T-helper 2 cell (primary cell): ENCODE measurements at regions not wholly inside any gene's neighbourhood (a gene's known extent, or its start where the extent isn't known, plus 50 kb on each side); places are given as distances from the start of the nearest gene placed in this dataset.

Experiments
- DNase-seq, 5 experiments: peaks; one replicate each; pipeline versions ENCODE4 v3.0.0 to v3.0.0-alpha.2; 2012 to 2022

DNA sequence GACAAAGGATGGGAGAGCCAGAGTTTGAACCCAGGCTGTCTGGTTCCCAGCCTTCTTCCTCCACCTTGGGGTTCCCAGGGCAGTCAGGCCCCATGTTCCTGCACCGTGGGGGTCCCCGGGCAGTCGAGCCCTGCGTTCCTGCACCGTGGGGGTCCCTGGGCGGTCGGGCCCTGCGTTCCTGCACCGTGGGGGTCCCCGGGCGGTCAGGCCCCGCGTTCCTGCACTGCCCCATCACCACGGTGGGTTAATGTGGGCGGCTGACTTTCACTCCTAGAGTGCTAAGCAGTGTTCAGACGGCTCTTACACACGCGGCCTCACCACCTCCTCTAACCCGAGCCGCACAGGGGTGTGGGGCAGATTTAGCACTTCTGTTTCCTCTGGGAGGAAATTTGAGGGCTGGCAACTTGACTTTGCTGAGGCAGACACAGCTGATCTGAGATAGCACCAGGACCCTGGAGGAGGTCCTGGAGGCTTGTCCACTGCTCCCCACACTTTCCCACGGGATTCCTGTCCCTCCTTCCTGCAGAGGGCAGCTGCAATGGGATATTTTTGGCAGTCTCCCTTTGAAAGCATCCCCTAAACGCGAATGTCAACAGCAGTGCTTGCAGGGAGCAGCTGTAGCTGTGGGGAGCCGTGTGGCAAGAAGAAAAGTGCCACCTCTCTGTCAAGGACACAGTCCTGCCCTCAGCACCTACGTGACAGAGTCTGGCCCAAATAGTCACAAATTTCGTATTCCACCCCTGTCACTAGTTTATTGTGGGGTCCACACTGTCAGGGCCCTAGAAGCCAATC, 239.4 kb downstream of the TEX29 start:
- DNase-seq: no peak

DNA sequence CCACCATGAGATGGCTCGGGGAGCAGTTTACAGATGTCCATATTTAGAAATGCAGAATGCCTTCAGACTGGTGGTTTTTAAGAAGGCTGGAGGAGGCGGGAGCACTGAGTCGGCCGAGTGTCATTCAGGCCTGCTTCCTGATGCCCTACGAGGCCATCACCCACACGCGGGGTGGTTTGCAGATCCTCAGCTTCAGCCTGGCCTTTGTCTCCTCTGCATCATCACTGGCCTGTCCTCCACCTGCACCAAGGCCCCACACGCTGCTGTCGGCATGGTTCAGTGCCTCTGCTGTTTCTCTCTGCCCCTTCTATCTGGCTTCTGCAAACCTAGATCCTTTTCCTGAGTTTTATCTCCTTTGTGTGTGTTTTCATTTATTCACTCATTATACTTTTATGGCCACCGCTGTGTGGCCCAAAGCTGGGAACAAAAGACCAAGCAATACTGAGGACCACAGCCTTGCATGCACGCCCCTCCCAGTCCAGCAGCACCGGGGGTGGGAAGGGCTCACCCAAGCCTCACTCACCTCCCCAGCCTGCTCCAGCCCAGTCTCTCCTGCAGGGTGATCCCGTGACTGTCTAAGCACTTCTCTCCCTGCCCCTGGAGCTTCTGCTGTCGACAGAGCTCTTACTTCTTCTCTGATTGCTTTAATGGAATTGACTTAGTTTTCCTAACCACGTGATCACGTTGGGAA, 240.8 kb downstream of the TEX29 start:
- no peak for DNase-seq

DNA sequence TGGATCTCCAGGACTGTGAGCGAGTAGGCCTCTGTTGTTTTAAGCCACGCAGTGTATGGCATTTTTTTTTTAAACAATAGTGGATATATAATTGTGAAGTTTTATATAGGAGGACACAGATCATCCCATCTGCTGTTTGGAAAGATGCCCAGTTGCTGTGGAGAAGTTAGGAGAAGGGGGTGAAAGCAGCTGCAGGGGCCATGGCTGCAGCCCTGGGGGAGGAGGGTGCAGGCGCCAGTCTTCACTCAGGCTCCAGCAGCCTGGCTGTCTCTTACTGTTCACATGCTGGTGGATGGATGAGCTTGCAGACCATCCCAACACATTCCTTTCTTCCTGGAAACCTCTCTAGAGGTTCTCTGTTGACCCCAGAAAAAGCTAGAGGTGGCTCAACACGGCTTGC, 242.3 kb downstream of the TEX29 start:
- no peak for DNase-seq

DNA sequence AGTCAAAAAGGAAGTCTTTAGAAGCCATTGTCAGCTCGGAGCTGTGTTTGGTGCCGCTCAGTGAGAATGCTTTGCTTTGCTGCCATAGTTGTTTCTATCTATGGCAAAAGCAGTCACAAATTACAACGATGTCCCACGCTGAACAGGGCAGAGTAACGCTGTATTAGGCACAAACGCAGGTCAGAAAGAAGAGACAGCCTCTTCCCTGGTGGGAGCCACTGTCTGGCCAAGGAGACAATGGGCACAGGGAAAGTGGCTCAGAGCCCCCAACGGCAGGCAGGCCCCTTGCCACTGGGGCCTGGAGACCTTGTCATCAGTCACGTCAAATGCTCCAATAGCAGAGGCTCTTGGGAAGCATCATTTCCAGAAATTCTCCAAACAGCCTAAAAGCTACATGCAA, 244.2 kb downstream of the TEX29 start:
- no peak for DNase-seq

DNA sequence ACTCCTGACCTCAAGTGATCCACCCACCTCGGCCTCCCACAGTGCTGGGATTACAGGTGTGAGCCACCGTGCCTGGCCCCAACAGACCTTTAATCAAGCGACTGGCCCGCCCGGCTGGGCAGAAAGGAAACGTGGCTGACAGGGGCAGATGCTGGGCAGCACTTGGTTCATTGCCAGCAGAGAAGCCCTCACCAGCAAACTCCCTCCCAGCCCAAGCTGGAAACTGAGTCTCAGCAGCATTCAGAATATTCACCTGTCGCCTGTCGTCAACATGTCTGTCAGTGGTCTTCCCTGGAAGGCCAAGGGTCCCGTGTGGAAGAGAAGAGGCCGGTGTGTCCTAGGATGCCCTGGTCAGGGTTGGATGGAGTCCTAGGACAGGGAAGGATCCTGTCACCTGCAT, 245.0 kb downstream of the TEX29 start:
- no peak for DNase-seq

DNA sequence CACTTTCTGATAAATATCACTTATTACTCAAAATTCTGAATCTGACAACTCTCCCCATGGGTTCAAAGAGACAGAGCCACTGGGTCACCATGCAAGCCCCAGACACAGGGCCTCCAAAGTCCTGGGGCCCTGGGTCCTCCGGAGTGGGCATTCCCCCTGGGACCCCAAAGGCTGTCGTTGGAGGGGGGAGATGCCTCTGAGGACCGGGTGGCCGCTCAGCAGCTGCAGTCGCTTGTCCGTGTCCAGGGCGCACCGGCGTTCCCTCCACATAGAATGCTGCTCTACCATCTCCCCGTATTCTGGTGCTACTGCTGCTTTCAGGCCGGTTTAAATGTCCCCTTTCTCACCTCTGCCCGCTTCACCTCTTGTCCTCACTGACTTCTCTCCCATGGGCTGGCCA, 246.1 kb downstream of the TEX29 start:
- no peak for DNase-seq

DNA sequence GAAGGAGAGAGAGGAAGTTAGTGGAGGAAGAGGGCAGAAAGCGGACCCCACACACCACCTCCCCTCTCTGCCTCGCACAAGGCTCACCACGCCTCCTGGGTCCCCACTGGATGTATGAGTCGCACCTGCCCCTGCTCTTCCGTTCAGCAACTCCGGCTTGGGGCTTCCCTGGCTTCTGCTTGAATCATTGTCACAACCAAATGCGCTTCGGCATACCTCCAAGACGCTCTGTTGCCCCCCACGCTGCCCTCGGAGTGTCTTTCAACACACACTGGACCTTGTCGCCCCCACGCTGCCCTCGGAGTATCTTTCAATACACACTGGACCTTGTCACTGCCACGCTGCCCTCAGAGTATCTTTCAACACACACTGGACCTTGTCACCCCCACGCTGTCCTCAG, 247.2 kb downstream of the TEX29 start:
- DNase-seq: no peak

DNA sequence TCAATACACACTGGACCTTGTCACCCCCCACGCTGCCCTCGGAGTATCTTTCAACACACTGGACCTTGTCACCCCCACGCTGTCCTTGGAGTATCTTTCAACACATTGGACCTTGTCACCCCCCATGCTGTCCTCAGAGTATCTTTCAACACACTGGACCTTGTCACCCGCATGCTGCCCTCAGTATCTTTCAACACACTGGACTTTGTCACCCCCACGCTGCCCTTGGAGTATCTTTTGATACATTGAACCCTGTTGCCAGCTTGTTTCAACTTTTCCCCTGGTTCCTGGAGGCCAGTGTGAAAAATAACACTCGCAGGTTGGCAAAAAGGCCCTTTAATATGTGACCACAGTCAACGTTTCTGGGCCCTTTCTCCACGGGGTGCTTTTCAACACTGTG, 247.8 kb downstream of the TEX29 start:
- DNase-seq: no peak

DNA sequence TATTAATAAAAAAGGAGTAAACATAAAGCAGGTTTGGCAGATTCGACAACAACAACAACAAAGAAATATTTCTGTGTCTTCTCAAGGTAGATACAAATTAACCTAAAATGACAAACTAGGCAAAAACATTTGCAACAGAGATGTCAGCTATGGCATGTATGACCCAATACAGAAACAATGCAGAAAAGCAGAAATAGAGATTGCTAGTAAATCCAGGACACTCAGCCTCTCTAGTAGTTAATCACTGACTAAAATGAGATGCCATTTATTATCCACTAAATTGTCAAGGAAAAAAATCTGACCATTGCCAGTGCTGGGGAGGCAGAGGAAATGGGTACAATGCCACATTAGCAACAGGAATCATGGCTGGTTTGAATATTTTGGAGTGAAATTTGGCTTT, 250.5 kb downstream of the TEX29 start:
- DNase-seq: no peak

DNA sequence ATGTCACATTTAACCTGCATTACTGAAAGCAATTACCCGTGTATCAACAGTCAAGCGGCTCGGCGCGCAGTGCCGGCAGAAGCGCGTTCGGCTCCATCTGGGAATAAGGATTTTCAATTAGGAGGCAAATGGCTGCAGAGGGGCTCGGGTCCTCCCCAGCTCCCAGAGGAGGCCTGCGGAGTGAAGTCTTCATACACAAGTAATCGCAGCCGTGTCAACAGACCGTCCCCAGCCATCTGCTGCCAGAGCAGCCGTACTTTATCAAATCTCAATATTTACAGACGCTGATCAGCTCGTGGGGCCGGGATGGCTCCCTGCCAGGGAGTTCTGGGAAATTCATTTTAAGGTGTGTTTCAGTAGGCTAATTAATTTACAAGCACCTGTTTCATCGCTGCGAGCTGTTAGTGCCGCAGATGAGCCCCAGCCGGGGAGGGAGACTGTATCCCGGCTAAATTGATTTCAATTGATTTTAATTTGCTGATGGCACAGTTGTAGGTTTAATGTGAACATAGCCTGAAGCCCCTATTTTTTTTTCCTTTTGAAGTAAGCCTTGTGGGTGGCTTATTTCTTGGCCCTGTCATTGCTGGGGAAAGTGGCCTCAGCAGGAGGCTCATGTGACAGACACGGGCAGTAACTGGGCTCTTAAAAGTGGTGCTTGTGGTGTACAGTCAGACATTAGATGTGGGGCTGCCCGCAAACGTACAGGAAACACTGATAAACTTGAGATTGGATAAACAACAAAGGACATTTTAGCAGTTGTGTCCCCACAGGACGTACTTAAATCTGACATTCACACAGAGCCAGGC, 252.7 kb downstream of the TEX29 start:
- no peak for DNase-seq

DNA sequence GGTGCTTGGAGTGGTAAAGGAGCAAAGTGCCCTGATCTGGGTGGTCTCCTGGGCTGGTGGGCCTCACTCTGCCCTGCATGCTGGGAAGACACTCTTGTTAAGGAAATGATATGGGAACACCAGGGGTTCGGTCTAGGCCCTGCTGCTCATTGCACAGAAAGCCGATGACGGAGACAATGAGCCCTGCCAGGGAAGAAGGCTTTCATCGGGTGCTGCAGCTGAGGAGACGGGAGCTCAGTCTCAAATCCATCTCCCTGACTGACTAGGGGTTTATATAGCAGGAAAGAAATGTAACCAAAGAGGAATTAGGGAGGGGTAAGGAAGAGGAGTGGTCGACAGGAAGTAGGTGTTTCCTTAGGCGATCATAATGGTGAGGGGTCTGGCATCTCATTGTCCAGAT, 253.4 kb downstream of the TEX29 start:
- no peak for DNase-seq

DNA sequence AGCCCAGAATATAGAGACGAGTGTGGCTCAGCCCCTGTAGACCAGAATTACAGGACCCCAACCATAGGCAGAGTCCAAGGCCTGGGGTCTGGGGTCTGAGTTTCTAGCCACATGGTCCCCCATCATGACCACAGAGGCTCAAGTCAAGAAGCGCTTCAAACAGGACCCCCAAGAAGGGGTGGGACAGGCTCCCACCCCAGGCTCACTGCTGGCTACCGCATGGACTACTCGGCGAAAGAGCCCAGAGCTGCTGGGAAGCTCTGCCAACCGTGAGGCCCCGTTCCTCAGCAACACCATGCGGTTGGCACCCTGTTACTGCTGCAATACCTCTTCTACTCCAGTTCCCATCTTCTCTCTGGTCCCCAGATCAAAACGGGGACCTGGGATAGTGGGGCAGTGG, 254.8 kb downstream of the TEX29 start:
- no peak for DNase-seq

DNA sequence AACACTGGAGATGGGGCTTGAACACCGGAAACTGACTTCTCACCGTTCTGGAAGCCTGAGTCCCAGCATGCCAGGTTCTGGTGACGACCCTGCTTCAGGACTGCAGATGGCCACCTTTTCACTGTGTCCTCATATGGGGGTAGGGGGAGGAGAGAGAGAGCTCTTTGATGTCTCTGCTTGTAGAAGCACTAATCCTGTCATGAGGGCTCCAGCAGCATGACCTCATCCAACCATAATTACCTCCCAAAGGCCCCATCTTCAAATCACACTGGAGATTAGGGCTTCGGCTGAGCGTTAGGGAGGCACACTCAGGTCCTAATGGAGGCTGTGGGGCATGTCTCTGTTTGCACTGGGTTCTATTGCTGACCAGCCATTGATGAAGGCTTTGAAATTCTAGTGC, 255.3 kb downstream of the TEX29 start:
- DNase-seq: no peak

DNA sequence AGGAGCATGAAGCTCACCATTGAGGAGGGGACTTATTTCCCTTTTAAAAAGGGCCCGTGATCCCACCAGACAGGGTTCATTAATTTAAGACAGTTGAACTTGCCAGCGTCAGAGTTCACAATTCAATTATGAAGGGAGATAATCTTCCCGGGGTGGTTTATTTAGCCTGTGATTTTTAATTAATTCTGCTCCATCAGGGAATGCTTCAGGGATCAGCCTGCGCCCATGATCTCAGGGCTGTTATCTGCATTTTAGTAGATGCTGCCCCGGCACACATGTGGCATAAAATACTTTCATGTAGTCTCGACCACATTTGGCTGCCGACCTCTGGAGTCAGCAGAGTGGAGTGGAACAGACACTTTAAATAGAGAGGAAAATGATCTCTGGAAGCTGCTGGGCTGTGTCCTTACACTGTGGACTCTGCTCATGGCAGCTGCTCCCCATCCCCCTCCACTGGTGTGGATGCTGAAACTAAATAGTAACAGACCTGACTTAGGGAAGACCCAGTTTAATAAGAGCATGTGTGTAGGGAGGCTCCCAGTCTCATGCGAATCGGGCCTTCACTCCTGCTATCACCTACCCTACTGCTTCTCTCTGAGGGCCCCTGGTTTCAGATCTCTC, 256.9 kb downstream of the TEX29 start:
- no peak for DNase-seq

DNA sequence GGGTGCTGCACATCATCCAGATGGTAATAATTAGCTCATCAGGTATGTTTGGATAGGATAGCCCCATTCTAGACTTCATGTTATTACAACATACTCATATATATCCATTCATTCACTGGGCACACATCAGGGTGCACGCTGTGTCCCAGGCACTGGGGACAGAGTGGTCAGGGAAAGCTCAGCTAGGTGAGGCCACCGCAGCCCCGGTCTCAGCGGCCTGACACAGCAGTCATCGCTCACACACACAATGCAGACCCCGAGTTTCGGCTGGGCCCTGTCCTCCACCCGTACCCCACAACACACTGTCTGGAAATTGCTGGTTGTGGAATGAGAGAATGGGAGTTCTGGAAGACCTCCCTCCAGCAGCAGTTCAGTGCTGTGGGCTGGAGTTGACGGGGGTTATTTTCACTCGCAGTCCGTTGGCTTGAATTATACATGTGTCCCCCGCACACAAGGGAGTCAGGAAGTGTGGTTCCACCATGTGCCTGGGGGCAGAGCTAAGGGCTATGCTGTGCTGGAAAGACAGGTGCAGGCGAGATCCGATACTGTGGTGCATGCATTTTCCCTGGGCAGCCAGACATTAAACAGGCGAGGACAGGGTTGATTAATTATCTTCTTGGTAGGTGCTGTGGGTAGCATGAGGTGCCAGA, 257.6 kb downstream of the TEX29 start:
- no peak for DNase-seq

DNA sequence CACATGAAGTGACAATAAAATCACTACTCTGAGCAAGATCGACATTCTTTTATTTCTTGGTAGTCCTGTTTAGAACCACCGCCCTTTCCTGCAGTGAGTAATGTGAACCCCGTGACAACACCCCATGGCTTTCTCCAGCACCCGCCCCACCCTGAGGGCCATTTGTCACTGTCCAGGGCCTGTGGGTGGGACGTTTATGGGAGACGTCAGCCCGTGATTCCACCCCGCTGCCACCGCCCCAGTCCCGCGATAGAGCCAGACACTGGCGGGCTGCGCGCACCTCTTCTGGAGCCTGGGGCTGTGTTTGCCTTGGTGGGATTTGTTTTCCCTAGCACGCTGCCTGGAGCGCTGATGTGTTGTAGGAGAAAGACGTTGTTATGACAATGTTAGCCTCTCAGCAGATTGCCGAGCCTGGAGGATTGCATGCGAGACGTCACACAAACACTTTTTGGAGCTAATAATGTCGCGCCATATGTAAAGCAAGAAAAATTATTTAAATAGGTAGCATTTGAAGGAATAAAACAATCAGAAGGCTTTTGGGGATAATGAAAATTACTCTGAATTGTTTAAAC, 263.7 kb downstream of the TEX29 start:
- DNase-seq: no peak

DNA sequence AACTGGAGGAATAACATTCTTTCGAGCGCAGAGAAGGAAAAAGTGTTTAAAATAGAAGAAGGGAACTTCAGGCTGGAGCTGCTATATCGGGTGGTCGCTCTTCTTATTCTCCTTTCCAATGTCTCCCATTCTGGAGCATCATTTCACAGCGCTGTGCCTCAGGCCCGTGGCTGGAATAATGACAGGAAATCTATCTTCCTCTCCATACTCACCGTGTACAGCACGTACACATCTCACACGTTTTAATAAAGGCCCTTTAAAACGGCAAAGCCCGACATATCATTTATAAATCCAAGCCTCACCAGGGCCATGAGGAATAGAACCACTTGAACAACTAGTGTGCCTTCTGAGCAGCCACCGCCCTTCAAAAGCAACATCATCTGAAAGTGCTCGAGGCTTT, 264.4 kb downstream of the TEX29 start:
- DNase-seq: no peak

DNA sequence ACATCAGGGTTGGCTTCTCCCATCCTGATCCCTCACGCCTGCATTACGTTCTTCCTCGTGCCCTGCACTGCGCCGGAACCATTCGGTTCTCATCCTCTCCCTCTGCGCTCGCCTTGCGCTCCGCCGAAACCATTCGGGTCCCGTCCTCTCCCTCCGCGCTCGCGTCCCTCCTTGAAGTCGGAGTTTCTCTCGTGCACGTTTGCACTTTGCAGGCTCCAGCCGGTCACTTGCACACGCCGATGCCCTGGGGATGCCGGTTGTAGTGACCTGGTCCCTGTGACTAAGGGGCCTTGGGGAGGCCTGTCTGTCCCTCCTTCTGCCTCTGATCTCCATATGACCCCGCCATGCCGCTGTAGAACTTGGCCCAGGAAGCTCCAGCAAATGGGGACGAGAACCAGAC, 265.8 kb downstream of the TEX29 start:
- no peak for DNase-seq

DNA sequence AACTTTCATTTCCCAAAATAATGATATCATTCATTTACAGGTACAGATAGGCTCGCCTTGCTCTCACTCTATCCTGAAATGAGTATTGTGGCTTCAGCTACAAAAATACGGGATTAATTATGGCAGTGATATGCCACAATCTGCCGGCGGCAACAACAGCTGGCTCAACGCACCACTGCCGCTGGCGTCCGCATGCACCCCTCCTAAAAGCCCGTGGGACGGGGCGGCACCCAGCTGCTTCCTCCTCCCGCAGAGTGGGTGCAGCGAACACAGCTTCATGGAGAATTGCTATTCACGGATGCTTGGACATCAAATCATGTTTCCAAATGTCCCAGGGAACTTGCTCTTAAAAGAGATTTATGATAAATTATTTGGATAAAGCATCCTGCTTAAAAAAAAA, 266.8 kb downstream of the TEX29 start:
- DNase-seq: no peak

DNA sequence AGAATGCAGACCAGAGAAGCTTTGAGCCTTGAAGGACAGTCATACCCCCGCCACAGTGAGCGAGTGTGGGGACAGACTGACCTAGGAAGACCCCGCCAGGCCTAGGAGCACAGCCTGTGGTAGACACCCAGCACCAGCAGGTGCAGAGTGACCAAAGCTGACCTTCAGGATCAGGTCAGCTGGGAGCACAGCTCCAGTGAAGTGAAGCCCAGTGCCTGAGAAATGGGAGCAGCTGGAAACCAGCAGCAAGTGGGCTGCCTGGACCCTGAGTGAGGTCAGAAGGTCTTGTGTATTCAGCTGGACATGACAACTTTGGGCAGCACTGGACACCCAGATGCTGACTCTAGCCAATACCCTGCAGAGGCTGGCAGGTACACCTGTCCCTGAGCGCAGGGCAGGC, 268.9 kb downstream of the TEX29 start:
- no peak for DNase-seq

DNA sequence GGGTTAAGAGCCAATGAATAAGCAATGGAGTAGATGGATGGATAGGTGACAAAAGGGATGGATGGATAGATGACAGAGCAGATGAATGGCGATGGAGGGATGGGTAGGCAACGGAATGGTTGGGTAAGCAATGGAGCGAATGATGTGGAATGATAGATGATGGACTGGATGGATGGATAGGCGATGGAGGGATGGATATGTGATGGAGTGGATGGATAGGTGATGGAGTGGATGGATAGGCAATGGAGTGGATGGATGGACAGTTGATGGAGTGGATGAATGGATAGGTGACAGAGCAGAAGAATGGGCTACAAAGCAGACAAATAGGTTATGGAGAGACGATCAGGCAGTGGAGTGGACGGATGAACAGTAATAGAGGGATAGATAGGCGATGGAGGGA, 269.6 kb downstream of the TEX29 start:
- no peak for DNase-seq

DNA sequence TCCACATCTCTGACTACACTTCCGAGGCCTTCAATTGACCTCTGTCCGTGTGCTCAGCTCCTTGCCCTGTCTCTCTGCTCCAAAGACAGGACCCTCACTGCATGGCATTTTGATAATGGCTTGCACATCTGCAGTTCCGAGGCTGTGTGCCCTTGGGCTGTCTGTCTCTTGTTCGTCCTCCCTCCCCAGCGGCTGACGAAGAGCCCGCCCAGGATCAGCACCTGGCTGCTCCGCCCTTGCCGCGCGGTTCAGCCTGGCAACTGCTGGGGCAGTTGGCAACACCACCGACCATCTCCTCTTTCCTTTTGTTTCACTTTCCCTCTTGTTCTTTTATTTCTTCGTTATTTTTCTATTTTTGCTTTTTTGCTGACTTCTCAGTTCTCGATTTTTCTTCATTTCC, 270.4 kb downstream of the TEX29 start:
- DNase-seq: no peak
